Lung (tissue), 11 donors: ENCODE measurements at regions not wholly inside any gene's neighbourhood (a gene's known extent, or its start where the extent isn't known, plus 50 kb on each side); places are given as distances from the start of the nearest gene placed in this dataset.

Source experiments
- ATAC-seq: fragments of 200-7000 bp; cut with Tn5 transposase; one replicate; pipeline ENCODE4 v1.9.1; 2020; ENCODE audit warnings: moderate number of reproducible peaks; ENCODE audit not compliant: insufficient read depth, low FRiP score
- DNase-seq, 3 donors: peaks; one replicate each; pipeline ENCODE4 v3.0.0-alpha.2; 2013 to 2017
- H3K27ac ChIP-seq, 2 donors: one replicate each; pipeline ENCODE4 v1.5.1; 2013; ENCODE audit warnings: mild to moderate bottlenecking in 2 of 2, moderate library complexity in 2 of 2, control low read depth in 1 of 2, inconsistent platforms in 1 of 2, low read depth in 1 of 2, low read length in 1 of 2
- H3K27me3 ChIP-seq, 3 donors: one replicate each; pipeline ENCODE4 v1.5.1; 2013; ENCODE audit warnings: low read length in 2 of 3; ENCODE audit not compliant: control insufficient read depth in 3 of 3, insufficient read depth in 3 of 3
- H3K36me3 ChIP-seq, 4 donors: one replicate each; pipeline ENCODE4 v1.5.1; 2013; ENCODE audit warnings: low read length in 4 of 4, mild to moderate bottlenecking in 1 of 4, moderate library complexity in 1 of 4; ENCODE audit not compliant: control insufficient read depth in 4 of 4, insufficient read depth in 4 of 4
- H3K4me1 ChIP-seq, 5 donors: one replicate each; pipeline ENCODE4 v1.5.1; 2013; ENCODE audit warnings: low read length in 5 of 5, mild to moderate bottlenecking in 2 of 5, moderate library complexity in 1 of 5; ENCODE audit not compliant: control insufficient read depth in 5 of 5, insufficient read depth in 5 of 5
- H3K4me3 ChIP-seq: one replicate; pipeline ENCODE4 v1.5.1; 2013; ENCODE audit warnings: mild to moderate bottlenecking, control low read depth, moderate library complexity
- H3K9ac ChIP-seq, 2 donors: one replicate each; pipeline ENCODE4 v1.5.1; 2013; ENCODE audit warnings: low read length in 2 of 2, control low read depth in 1 of 2; ENCODE audit not compliant: insufficient read depth in 1 of 2
- H3K9me3 ChIP-seq, 4 donors: one replicate each; pipeline ENCODE4 v1.5.1; 2013; ENCODE audit warnings: low read length in 3 of 4, mild to moderate bottlenecking in 1 of 4, moderate library complexity in 1 of 4; ENCODE audit not compliant: control insufficient read depth in 4 of 4, insufficient read depth in 3 of 4
- WGBS, 2 donors: extraction: QIAGEN DNeasy Blood & Tissue Kit; methylation state at CpG; one replicate each; pipeline ENCODE4 v1.1.7; 2013; 5-methylcytosine and 5-hydroxymethylcytosine counted together
- TF ChIP-seq, protein P1 (sequence below): IDR thresholded peaks from 2 replicates; pipeline ENCODE4 v1.5.1; 2012; ENCODE audit warnings: mild to moderate bottlenecking; ENCODE audit errors: control extremely low read depth, extremely low read depth
- donor health status: control.
- donor health status: control.
- donor health status: Bipolar disorder and iron deficiency.
- donor health status: healthy.
- donor health status: DM: yes; HTN: yes; CAD: no.

DNA sequence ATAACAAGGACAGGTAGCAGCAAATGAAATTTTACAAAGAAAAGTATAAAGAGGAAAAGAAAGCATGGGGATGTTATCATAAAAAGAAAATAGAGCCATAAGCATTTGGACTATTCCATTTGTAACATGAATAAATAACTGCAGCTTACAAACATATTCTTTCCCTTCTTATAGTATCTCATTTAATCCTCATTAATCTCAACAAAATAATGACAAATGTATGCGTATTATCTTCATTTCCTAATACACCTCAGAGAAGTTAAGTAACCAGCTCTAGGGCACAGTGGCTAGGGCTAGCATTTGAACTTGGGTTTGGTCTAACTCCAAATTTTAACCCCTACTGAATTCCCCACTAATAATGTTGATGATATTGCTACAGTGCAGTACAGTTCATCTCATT lies 175.5 kb upstream of the POU5F2 start:
- ATAC-seq: no peak
- TF ChIP-seq, protein P1, sequence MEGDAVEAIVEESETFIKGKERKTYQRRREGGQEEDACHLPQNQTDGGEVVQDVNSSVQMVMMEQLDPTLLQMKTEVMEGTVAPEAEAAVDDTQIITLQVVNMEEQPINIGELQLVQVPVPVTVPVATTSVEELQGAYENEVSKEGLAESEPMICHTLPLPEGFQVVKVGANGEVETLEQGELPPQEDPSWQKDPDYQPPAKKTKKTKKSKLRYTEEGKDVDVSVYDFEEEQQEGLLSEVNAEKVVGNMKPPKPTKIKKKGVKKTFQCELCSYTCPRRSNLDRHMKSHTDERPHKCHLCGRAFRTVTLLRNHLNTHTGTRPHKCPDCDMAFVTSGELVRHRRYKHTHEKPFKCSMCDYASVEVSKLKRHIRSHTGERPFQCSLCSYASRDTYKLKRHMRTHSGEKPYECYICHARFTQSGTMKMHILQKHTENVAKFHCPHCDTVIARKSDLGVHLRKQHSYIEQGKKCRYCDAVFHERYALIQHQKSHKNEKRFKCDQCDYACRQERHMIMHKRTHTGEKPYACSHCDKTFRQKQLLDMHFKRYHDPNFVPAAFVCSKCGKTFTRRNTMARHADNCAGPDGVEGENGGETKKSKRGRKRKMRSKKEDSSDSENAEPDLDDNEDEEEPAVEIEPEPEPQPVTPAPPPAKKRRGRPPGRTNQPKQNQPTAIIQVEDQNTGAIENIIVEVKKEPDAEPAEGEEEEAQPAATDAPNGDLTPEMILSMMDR: no peak
- WGBS, 2 donors: 92 to 97% methylated on average over 1 of the region's 1 CpG

DNA sequence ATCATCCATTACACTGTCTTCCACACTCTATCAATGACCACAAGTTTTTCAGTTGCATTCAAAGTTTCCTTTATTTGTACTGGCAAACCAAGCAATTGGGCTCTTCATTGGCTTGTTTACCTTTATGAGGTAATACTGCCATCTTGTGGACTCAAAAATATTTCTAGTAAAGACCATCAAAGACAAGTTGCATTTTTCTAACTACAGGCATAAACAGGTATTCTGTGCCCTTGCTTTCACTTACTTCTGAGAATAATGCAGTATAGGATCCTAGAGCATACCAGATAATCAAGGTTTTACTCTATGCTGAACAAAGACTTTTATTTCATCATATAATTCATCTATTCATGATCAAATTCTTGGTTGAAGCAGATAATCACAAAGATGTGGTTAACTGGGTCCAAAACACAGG lies 173.7 kb upstream of the POU5F2 start:
- Histone ChIP-seq H3K36me3 (no peaks in the 10 kb centered on the region), H3K4me3 (no peak overlapping the region), H3K27ac (no peak overlapping the region), H3K9ac (no peak overlapping the region), H3K9me3 (no peaks in the 10 kb centered on the region), H3K4me1 (no peaks in the 10 kb centered on the region), H3K27me3 (no peaks in the 10 kb centered on the region)
- no peak for ATAC-seq
- DNase-seq: peak in 2 of 3 donors; percentile 38 to 45
- TF ChIP-seq, protein P1: peak; percentile 11

More for the DNA sequence above, 175.5 kb upstream of the POU5F2 start:
- DNase-seq: no peak
- no peaks in the 10 kb centered on the region for H3K36me3 ChIP-seq
- H3K9me3 ChIP-seq: no peaks in the 10 kb centered on the region
- no peaks in the 10 kb centered on the region for H3K4me1 ChIP-seq
- no peak overlapping the region for H3K4me3 ChIP-seq
- H3K27ac ChIP-seq: no peak overlapping the region
- no peak overlapping the region for H3K9ac ChIP-seq
- no peaks in the 10 kb centered on the region for H3K27me3 ChIP-seq

GRCh38 chr5:93911609-93912008 lies 170.2 kb upstream of the POU5F2 start:
- Histone ChIP-seq H3K9me3 (no peaks in the 10 kb centered on the region), H3K4me3 (no peak overlapping the region), H3K4me1 (no peaks in the 10 kb centered on the region), H3K27me3 (no peaks in the 10 kb centered on the region), H3K36me3 (no peaks in the 10 kb centered on the region), H3K9ac (no peak overlapping the region), H3K27ac (no peak overlapping the region)
- no peak for ATAC-seq
- peak; percentile 14 to 61 (median 37) for DNase-seq
- TF ChIP-seq, protein P1: no peak
- 62 to 85% methylated on average over 2 of the region's 2 CpGs for WGBS, 2 donors

- no peaks in the 10 kb centered on the region for H3K27me3 ChIP-seq
- H3K9me3 ChIP-seq: no peaks in the 10 kb centered on the region
- WGBS, 2 donors: 77 to 80% methylated on average over 1 of the region's 1 CpG
- TF ChIP-seq, protein P1: no peak
- DNase-seq: no peak
- H3K9ac ChIP-seq: no peak overlapping the region
- H3K36me3 ChIP-seq: no peaks in the 10 kb centered on the region
- H3K27ac ChIP-seq: no peak overlapping the region
- H3K4me1 ChIP-seq: no peaks in the 10 kb centered on the region
- no peak overlapping the region for H3K4me3 ChIP-seq
- no peak for ATAC-seq
These were observed 168.0 kb upstream of the POU5F2 start for GRCh38 chr5:93909356-93909755.
